Fibroblast of gingiva (primary cell): ENCODE measurements at regions not wholly inside any gene's neighbourhood (a gene's known extent, or its start where the extent isn't known, plus 50 kb on each side); places are given as distances from the start of the nearest gene placed in this dataset.

Source experiments
- DNase-seq: peaks from one replicate; pipeline ENCODE4 v3.0.0-alpha.2; 2011; ENCODE audit warnings: low read depth

DNA sequence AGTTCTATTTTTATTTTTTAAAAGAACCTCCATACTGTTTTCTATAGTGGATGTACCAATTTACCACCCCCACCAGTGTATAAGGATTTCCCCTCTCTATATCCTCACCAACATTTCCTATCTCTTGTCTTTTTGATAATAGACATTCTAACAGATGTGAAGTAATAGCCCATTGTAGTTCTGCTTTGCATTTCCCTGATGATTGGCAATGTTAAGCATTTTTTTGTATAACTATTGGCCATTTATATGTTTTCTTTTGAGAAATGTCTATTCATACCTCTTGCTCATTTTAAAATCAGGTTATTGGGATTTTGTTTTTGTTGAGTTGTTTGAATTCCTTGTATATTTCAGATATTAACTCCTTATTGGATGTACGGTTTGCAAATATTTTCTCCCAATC is 251.1 kb upstream of the HTR2C start:
- no peak for DNase-seq

- no peak for DNase-seq
Measured at GRCh38 chrX:114334473-114334982, 249.4 kb upstream of the HTR2C start.

GRCh38 chrX:114338870-114339269 is 245.0 kb upstream of the HTR2C start:
- no peak for DNase-seq

GRCh38 chrX:114344756-114345349 is 239.0 kb upstream of the HTR2C start:
- DNase-seq = peak; percentile 19

GRCh38 chrX:114361076-114361725 is 222.7 kb upstream of the HTR2C start:
- DNase-seq = no peak

GRCh38 chrX:114363346-114363745 is 220.5 kb upstream of the HTR2C start:
- no peak for DNase-seq

DNA sequence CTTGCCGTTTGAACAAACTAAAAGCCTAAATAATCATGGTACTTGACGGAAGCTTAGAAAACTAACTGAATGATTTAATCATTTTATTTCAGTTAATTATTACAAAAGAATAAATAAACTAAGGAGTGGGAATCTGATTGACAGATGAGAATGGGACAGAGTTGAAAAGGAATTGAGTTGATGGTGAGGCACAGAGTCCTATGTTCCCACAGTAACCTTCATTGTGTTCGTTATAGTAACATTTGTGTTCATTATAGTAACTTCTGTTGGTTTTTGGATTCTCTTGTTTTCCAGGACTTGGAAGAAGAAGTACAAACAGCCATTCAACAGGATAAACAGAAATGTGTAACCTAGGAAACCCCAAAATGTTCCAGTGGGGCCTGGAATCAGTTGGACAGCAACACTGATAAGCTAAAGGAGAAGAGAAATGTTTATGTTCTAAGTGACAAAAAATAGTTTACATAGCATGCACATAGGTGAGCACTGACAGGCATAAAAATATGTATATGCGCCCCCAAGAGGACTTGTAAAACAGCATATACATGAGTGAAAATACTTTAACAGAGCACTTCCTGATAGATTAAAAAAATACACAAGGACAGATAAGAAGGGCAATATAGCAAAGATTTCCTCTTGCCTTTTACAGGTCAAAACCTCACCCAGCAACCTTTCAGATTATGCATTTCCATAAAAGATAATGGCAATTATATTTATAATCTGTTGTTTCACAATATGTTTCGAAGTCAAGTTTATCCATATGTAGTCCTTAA is 218.6 kb upstream of the HTR2C start:
- DNase-seq = no peak

DNA sequence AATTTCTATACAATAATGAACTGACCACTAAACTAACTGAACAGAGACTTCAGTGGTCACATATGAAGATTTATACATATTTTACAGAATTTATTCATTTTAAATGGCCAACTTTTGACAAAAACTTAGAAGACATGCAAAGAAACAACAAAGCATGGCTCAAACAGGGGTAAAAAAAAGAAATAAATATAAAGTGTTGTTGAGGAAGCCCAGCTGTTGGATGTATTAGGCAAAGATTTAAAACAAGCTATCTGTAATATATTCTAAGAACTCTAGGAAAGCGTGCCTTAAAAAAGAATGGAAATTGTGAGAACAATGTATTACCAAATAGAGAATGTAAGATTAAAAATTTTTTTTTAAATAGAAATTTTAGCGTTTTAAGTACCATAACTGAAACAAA is 210.9 kb upstream of the HTR2C start:
- no peak for DNase-seq

GRCh38 chrX:114390251-114390796 is 193.6 kb upstream of the HTR2C start:
- DNase-seq = no peak
